HEK293T (cell line): ENCODE measurements at regions not wholly inside any gene's neighbourhood (a gene's known extent, or its start where the extent isn't known, plus 50 kb on each side); places are given as distances from the start of the nearest gene placed in this dataset.

Experiments used
- CTCF ChIA-PET: fragments of 350-600 bp; formaldehyde crosslinking; extraction: SDS; loops from one replicate; lab custom pipeline; 2021; ENCODE audit warnings: antibody characterized with exemption, inconsistent platforms; lab: Yijun Ruan, JAX
- POLR2A ChIA-PET: fragments of 350-600 bp; formaldehyde crosslinking; extraction: SDS; loops from one replicate; lab custom pipeline; 2020; ENCODE audit warnings: antibody characterized with exemption, inconsistent platforms; lab: Yijun Ruan, JAX
- DNase-seq: peaks from one replicate; pipeline ENCODE4 v3.0.0; 2012; ENCODE audit warnings: mixed read lengths; ENCODE audit errors: extremely low spot score
- ARNT ChIP-seq: fragments of 450-650 bp; IDR thresholded peaks from 2 replicates; pipeline ENCODE4 v1.6.1; 2017; ENCODE audit warnings: mild to moderate bottlenecking
- BHLHE40 ChIP-seq: fragments of 450-650 bp; IDR thresholded peaks from 2 replicates; pipeline ENCODE4 v1.6.1; 2016; ENCODE audit warnings: mild to moderate bottlenecking, moderate library complexity, borderline replicate concordance
- CTBP1 ChIP-seq: fragments of 450-650 bp; IDR thresholded peaks from 2 replicates; pipeline ENCODE4 v1.6.1; 2016; ENCODE audit warnings: borderline replicate concordance
- ELF4 ChIP-seq: fragments of 450-650 bp; IDR thresholded peaks from 2 replicates; pipeline ENCODE4 v1.6.1; 2017; ENCODE audit warnings: antibody characterized with exemption
- FOXA1 ChIP-seq: fragments of 450-650 bp; IDR thresholded peaks from 2 replicates; pipeline ENCODE4 v1.6.1; 2016; ENCODE audit warnings: mild to moderate bottlenecking
- FOXK2 ChIP-seq: fragments of 450-650 bp; IDR thresholded peaks from 2 replicates; pipeline ENCODE4 v1.6.1; 2016; ENCODE audit warnings: mild to moderate bottlenecking
- FOXM1 ChIP-seq: fragments of 450-650 bp; IDR thresholded peaks from 2 replicates; pipeline ENCODE4 v1.6.1; 2017; ENCODE audit warnings: mild to moderate bottlenecking, borderline replicate concordance
- HDGF ChIP-seq: fragments of 450-650 bp; IDR thresholded peaks from 2 replicates; pipeline ENCODE4 v1.6.1; 2017; ENCODE audit warnings: antibody characterized with exemption, borderline replicate concordance
- L3MBTL2 ChIP-seq: fragments of 450-650 bp; conservative IDR thresholded peaks from 2 replicates; pipeline ENCODE4 v1.6.1; 2016; ENCODE audit warnings: mild to moderate bottlenecking
- LEF1 ChIP-seq: fragments of 450-650 bp; IDR thresholded peaks from 2 replicates; pipeline ENCODE4 v1.6.1; 2017; ENCODE audit warnings: mild to moderate bottlenecking, borderline replicate concordance
- NFRKB ChIP-seq: fragments of 450-650 bp; IDR thresholded peaks from 2 replicates; pipeline ENCODE4 v1.6.1; 2016; ENCODE audit warnings: mild to moderate bottlenecking, moderate library complexity
- PKNOX1 ChIP-seq: fragments of 450-650 bp; IDR thresholded peaks from 2 replicates; pipeline ENCODE4 v1.6.1; 2016
- SP1 ChIP-seq: fragments of 450-650 bp; IDR thresholded peaks from 2 replicates; pipeline ENCODE4 v1.6.1; 2017
- SUZ12 ChIP-seq: fragments of 450-650 bp; IDR thresholded peaks from 2 replicates; pipeline ENCODE4 v1.6.1; 2016; ENCODE audit warnings: mild to moderate bottlenecking
- TARDBP ChIP-seq: fragments of 450-650 bp; IDR thresholded peaks from 2 replicates; pipeline ENCODE4 v1.6.1; 2016
- ZNF384 ChIP-seq: fragments of 450-650 bp; IDR thresholded peaks from 2 replicates; pipeline ENCODE4 v1.6.1; 2016

GRCh38 chr7:116310141-116310540, 99.8 kb downstream of the TES start:
- POLR2A ChIA-PET: no interaction called here
- TF ChIP-seq ELF4 (no peak), FOXK2 (no peak), PKNOX1 (no peak), SP1 (no peak), FOXA1 (no peak), CTBP1 (no peak), ZNF384 (no peak), NFRKB (no peak), HDGF (no peak), BHLHE40 (no peak), SUZ12 (no peak), ARNT (no peak), L3MBTL2 (no peak), LEF1 (no peak), FOXM1 (no peak), TARDBP (no peak)
- CTCF ChIA-PET: no interaction called here
- DNase-seq: no peak

DNA sequence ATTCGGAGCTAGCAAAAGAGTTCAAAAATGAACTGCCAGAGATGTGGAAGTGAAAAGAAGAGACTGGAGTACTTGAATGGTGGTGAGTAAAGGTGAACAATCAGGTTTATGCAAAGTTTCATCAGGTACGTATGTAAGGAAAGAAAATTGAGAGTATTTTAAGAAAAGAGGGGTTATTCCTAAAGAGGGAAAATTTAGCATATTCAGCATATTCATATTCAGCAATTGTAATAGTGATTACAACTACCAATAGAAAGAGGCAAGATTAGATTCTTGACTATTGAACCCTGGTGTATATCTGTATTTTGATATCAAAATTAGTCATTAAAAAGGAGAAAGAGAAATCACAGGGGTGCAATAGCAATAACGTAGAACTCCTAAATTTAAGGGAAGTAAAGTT, 100.9 kb downstream of the TES start:
- POLR2A ChIA-PET: no interaction called here
- CTCF ChIA-PET: no interaction called here
- no peak for TF ChIP-seq ARNT
- no peak for TF ChIP-seq SP1
- DNase-seq: no peak

DNA sequence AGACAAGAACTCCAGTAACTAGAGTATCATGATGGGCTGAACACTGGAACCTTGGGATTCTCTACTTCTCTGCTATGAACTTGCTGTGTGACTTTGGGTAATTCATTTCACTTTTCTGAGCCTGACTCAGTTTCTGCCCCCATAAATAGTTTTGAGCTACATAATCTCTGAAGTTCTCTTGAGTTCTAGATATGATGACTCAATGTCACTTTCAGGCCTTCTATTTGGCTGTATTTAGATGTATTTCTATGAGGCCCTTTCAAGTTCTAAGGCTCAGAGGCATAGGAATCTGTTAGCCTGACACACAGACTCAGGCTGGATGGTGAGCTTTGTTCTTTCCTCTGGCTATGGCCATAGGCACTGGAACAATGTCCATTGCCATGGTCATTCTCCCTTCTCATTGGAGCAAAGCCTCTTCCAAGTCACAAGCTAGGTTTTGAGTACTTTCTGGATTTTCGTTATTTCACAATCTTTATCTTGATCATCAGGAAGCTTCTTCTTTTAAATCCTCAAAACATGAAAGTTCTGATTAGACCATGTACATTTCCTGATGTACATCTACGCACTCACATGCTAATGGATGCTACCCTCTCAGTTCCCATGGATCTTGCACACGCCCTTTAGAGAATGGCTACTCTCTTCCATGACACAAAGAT, 101.6 kb downstream of the TES start:
- ChIA-PET CTCF (interaction anchor here (0.6 kb wide), 1 partner anchor 214 kb away, joined by 3 read pairs; no protein-coding TSS in a partner anchor), POLR2A (no interaction called here)
- no peak for DNase-seq
- no peak for TF ChIP-seq TARDBP
- no peak for TF ChIP-seq FOXK2
- TF ChIP-seq BHLHE40: no peak
- no peak for TF ChIP-seq L3MBTL2
- TF ChIP-seq ARNT: no peak
- no peak for TF ChIP-seq ZNF384
- TF ChIP-seq SP1: no peak
- TF ChIP-seq LEF1: no peak
- no peak for TF ChIP-seq HDGF
- TF ChIP-seq NFRKB: no peak
- TF ChIP-seq CTBP1: no peak
- TF ChIP-seq PKNOX1: no peak
- no peak for TF ChIP-seq ELF4
- TF ChIP-seq SUZ12: no peak

DNA sequence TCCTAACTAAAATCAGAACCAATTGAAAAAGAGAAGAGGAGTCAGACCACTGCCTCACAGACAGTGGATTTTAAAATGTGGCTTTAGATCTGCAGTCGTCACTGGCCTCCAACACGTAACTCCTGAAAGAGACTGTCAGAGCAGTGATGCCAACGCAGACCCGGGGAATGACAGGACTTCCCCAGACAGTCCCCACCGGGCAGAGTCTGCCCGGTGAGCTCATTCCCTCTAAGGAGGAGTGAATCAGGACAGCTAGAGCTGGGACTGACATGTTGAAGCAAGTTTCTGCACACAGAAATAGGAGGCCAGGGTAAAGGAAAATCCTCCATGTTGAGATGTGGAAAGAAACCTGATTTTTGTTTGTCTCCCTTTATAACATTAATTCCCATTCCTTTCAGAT, 105.0 kb downstream of the TES start:
- ChIA-PET CTCF (interaction anchor here (0.5 kb wide), 1 partner anchor 148 kb away, joined by 4 read pairs; no protein-coding TSS in a partner anchor), POLR2A (no interaction called here)
- DNase-seq: no peak
- TF ChIP-seq L3MBTL2 (no peak), NFRKB (no peak), PKNOX1 (no peak), TARDBP (no peak), SP1 (no peak), FOXA1 (no peak), CTBP1 (no peak), LEF1 (no peak), HDGF (no peak), ZNF384 (no peak), BHLHE40 (no peak), FOXK2 (no peak), SUZ12 (no peak), ELF4 (no peak), ARNT (no peak)

- TF ChIP-seq CTBP1: no peak
- TF ChIP-seq ELF4: no peak
- no peak for TF ChIP-seq ZNF384
- TF ChIP-seq PKNOX1: no peak
- no peak for TF ChIP-seq HDGF
- TF ChIP-seq FOXM1: no peak
- no peak for TF ChIP-seq NFRKB
- ChIA-PET CTCF (interaction anchor here (0.5 kb wide), 1 partner anchor 148 kb away, joined by 4 read pairs; no protein-coding TSS in a partner anchor), POLR2A (no interaction called here)
- no peak for DNase-seq
Measured at GRCh38 chr7:116315803-116316202, 105.5 kb downstream of the TES start.
